Hematopoietic multipotent progenitor cell treated with erythropoietin and hydrocortisone succinate and interleukin-3 and kit ligand, for 6 days (in vitro differentiated cells): ENCODE measurements at regions not wholly inside any gene's neighbourhood (a gene's known extent, or its start where the extent isn't known, plus 50 kb on each side); places are given as distances from the start of the nearest gene placed in this dataset.

Experiments
- DNase-seq: peaks from one replicate; pipeline ENCODE4 v3.0.0-alpha.2; 2015

DNA sequence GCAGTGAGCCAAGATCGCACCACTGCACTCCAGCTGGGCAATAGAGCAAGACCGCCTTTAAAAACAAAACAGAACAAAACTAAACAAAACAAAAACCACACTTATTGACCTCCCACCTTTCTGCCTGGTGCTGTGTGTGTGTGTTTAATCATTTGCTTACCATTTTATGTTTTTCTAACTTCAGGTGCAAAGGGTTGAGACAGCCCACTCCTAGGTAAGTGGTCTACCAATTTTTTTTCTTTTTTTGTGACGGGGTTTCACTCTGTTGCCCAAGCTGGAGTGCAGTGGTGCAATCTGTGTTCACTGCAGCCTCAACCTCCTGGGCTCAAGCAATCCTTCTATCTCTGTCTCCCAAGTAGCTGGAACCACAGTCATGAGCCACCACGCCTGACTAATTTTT is 65.8 kb downstream of the SALL1 start:
- no peak for DNase-seq

DNA sequence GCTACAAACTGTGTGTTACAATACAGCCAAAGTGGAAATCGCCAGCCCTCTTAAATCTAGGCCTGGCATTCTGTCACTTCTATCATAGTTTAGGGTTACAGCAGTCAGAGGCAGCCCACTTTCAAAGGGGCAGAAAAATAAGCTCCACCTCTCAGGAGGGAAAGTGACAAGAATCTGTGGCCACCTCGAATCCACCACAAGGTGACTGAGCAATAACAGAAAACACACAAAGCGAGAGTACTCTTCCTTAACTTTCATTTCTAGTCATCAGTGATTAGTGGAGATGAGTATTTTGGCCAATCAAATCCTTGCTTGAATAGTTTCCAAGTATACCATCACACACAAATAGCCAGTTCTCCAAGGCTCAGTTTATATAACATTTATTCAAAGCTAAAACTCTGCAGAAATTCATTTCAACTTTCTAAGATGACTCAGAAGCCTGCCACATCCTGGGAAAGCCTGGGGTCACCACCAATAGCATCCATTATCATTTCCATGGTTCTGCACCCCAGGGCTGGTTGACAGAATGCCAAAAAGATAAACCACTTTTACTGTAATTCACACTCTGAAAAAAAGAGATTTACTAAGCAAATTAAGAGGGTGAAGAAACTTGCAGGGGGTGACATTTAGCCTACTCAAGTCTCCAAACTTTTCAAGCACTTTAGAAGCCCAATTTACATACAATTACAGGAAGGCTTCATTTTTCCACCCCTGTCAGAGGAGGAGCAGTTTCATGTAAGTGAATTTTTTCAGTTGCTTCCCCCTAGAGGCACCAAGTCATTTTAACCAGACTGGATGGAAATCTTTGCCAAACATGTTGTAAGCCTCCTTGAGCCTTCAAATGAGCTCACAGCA is 66.8 kb downstream of the SALL1 start:
- DNase-seq = no peak

DNA sequence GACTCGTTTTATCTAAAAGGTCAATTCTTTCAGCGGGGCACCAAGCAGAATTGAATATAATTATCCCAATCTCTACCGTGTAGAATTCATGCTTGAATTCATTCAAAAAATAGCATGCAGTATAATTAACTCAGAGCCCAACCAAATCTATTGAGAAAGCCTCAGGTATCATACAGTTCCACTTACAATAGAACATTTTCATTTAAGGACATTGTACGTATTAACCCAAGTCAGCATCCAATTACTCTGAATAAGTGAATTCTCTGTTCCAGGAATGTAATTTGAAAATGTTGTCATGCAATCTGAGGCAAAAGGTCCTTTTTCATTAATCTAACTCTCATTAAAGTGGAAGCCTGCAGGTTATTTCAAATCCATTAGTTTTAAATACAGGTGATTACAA is 78.5 kb downstream of the SALL1 start:
- DNase-seq = no peak

- no peak for DNase-seq
Measured at GRCh38 chr16:51071326-51071725, 79.7 kb downstream of the SALL1 start.

- no peak for DNase-seq
Measured at GRCh38 chr16:51067352-51067751, 83.7 kb downstream of the SALL1 start.

- DNase-seq = no peak
Measured at GRCh38 chr16:51062039-51062438, 89.0 kb downstream of the SALL1 start.

DNA sequence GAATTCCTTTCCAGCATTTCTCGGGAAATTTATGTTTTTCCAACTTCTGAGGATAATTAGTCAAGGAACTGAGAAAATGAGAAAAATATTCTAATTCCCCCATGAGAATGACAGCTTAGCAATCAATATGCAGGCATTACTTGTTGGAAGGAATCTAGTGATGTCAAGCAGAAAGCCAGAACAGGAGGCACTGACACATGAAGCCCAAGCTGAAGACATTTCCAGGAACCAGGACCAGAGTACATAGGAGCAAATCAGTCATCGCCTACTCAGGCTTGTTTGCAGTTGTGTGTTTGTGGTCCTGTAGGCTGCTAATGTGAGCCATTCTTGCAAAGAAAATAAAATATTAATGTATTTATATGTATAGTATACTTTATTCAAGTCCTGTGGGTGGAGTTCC is 89.7 kb downstream of the SALL1 start:
- DNase-seq = no peak

DNA sequence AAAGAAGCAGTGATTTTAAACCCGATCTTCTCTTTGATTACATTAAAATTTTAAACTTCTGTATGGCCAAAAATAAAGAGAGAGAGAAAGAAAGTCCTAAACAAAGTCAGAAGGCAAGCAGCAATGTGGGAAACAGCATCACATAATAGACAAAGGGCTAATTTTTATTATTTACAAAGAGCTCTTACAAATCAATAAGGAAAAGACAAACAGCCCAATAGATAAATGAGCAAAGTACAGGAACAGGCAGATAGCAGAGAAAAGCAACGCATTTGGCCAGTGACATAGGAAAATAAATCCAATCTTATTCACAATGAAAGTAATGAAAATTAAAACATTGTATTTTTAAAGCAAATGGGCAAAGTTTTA is 93.1 kb downstream of the SALL1 start:
- DNase-seq = no peak

GRCh38 chr16:51057102-51057793 is 93.8 kb downstream of the SALL1 start:
- no peak for DNase-seq

DNA sequence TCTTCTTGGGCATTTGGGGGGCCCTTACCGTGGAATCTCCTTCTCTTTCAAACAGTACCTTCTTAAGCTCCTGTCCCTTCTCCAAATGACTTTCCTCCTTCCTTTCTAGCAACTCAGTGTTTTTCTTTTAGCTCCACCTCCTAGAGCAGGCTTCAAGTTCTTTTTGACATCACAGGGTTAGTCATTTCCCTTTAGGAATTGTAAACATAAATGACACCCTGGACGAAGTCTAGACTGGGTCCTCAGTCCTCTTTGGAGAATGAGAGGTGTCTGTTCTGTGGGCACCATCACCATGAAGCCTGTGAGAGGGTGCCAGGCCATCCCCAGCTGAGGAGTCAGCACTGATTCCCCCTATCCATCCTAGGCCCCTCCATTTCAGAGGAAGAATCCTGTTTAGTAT is 94.7 kb downstream of the SALL1 start:
- DNase-seq = no peak

DNA sequence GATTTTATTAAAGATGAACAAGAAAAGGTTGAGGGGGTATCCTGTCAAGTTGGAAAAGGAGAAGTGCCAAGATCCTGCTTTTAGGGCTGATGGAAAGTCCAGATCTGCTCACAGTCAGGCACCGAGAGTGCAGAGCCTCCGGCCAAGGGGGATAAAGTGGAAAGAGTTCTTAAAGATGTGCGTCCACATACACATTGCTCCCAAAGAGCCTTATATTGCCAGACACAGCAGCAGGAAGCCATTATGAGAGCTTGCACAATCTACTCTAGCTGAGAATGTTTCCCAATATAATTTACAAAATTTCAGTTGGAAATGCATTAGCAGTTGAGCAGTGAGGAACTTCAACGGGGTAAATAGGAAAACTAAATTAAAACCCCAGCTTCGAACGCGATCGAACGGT is 95.6 kb downstream of the SALL1 start:
- DNase-seq = no peak

- peak; percentile 2 for DNase-seq
Measured at GRCh38 chr16:51053775-51054174, 97.3 kb downstream of the SALL1 start.

- no peak for DNase-seq
Measured at GRCh38 chr16:51051671-51052070, 99.4 kb downstream of the SALL1 start.

- no peak for DNase-seq
Measured at GRCh38 chr16:51050377-51050706, 100.7 kb downstream of the SALL1 start.

DNA sequence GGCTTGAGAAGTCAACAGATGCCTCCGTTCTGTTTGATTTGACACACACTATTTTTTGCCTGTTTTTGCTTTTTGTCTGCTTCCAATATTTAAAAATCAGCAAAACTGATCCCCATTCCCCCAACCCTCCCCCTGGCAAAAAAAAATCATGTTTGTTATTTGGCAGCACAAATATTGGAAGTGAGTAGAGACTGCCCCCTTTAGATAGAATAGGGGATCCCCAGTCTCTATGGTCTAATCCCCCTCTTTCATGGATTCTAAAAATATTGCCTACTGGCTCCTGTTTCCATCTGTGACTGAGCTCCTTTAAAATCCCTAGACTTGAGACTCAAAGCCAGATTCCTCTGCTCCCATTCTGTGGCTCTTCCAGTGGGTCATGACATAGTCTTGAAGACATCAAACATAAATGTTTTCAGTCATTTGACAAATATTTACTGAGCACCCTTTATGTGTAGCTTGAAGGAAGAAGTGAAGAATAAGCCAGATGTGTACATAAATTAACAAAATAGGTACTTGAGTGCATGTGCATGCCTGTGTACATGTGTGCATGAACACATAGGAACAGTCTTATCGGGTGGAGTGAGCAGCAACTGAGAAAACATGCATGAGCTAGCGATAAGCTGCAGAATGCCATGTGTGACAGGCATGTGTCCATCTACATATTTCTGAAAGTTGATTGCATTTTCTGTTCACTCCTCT is 101.2 kb downstream of the SALL1 start:
- peak; percentile 13 for DNase-seq

GRCh38 chr16:51049276-51049675 is 101.8 kb downstream of the SALL1 start:
- DNase-seq = no peak

GRCh38 chr16:51048544-51048943 is 102.5 kb downstream of the SALL1 start:
- DNase-seq = peak; percentile 22

- DNase-seq = no peak
Measured at GRCh38 chr16:51045794-51046193, 105.3 kb downstream of the SALL1 start.

- DNase-seq = no peak
Measured at GRCh38 chr16:51045186-51045585, 105.9 kb downstream of the SALL1 start.

GRCh38 chr16:51041546-51041945 is 109.5 kb downstream of the SALL1 start:
- DNase-seq = no peak

- no peak for DNase-seq
Measured at GRCh38 chr16:51040637-51041036, 110.4 kb downstream of the SALL1 start.

DNA sequence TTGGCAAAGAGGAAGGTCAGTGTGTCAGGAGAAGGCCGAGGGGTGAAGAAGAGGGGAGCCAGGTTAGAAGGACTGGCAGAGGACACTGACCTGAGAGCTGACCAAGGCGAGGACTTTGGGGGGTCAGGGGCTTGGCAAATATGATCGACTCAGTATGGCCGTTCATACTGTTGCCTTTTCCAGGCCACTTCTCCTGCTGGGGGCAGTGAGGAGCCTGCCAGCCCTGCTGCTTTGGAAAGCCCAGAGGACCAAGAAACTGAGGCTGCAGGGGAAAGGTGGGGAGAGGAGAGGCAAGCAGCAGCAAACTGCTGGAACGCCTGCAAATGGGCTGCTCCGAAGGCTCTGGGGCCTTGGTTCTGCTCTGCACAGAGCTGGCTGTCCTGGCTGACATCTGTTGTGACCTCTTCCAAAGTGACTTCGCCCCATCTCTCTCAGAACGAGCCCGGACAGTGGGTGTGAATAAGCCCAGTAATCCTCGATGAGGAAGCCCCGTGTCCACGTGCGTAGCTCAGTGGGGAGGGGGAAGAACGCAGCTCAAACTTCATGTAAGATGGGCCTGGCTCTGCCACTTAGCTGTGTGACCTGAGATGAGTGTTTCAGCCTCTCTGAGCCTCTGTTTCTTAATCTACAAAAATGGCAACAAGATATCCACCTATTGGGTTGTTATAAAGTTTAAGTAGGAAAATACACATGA is 111.3 kb downstream of the SALL1 start:
- no peak for DNase-seq

GRCh38 chr16:51035711-51036110 is 115.4 kb downstream of the SALL1 start:
- no peak for DNase-seq

- DNase-seq = no peak
Measured at GRCh38 chr16:51035110-51035498, 116.0 kb downstream of the SALL1 start.
